Transverse colon (tissue), 4 donors: ENCODE measurements at regions not wholly inside any gene's neighbourhood (a gene's known extent, or its start where the extent isn't known, plus 50 kb on each side); places are given as distances from the start of the nearest gene placed in this dataset.

Experiments
- POLR2A ChIP-seq: fragments of 450-650 bp; IDR thresholded peaks from one replicate; pipeline ENCODE4 v1.6.1; 2016; ENCODE audit warnings: antibody characterized with exemption, mild to moderate bottlenecking, moderate library complexity
- POLR2AphosphoS5 ChIP-seq, 3 donors: sonication (generic); formaldehyde crosslinking; IDR thresholded peaks; one replicate each; pipeline ENCODE4 v1.6.1; 2016; ENCODE audit warnings: antibody characterized with exemption in 3 of 3
- TF ChIP-seq, protein P1 (sequence below), 5 experiments: fragments of 200-600 bp in 3 of 5; fragments of 450-650 bp in 2 of 5; sonication (generic) in 3 of 5; IDR thresholded peaks; 1 replicate in 2 of 5; 2 replicates in 3 of 5; pipeline ENCODE4 v1.5.1; 2016 to 2017; ENCODE audit warnings: antibody characterized with exemption in 5 of 5, inconsistent platforms in 3 of 5, mild to moderate bottlenecking in 2 of 5, moderate library complexity in 1 of 5

DNA sequence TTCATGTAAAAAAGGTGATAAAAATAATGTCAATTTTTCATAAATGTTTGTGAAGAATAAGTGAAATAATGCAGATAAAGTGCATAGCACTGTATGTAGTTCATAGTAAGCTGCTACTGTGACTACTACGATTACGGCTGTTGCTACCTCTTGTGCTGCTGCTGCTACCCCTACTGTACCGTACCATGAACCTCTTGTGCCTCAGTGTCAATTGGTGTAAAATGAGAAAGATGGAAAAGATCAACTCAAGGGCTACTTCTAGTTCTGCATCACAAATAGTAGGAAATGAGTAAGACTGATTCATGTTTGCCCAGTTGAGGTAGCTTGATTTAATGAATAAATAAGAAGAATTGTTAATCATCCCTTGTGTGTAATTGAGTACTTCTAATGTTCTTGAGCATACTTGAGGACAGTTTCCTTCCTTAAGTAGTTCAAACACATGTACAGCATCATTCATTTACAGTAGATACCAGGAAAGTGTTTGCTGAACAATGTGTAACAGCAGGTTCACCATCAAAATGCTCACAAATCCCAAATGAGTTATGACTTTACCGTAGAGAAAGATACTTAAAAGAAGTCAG, 200.0 kb upstream of the ATP10B start:
- TF ChIP-seq POLR2A = no peak
- TF ChIP-seq, protein P1, sequence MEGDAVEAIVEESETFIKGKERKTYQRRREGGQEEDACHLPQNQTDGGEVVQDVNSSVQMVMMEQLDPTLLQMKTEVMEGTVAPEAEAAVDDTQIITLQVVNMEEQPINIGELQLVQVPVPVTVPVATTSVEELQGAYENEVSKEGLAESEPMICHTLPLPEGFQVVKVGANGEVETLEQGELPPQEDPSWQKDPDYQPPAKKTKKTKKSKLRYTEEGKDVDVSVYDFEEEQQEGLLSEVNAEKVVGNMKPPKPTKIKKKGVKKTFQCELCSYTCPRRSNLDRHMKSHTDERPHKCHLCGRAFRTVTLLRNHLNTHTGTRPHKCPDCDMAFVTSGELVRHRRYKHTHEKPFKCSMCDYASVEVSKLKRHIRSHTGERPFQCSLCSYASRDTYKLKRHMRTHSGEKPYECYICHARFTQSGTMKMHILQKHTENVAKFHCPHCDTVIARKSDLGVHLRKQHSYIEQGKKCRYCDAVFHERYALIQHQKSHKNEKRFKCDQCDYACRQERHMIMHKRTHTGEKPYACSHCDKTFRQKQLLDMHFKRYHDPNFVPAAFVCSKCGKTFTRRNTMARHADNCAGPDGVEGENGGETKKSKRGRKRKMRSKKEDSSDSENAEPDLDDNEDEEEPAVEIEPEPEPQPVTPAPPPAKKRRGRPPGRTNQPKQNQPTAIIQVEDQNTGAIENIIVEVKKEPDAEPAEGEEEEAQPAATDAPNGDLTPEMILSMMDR (IDR thresholded peaks at IDR 0.05) = no peak
- TF ChIP-seq POLR2AphosphoS5 (IDR thresholded peaks at IDR 0.05) = no peak
